Activated CD4-positive, alpha-beta T cell treated with anti-CD3 and anti-CD28 coated beads for 36 hours (primary cell): ENCODE measurements at regions not wholly inside any gene's neighbourhood (a gene's known extent, or its start where the extent isn't known, plus 50 kb on each side); places are given as distances from the start of the nearest gene placed in this dataset.
"Not testable (repeated sequence)": the region's sequence is repeated elsewhere in the genome, so short reads cannot be mapped to it uniquely, and the experiment has no call there.

ENCODE experiments used
- ATAC-seq: fragments of 200-7000 bp; cut with Tn5 transposase; one replicate; pipeline ENCODE4 v1.10.0; 2021; ENCODE audit warnings: mild to moderate bottlenecking, moderate library complexity
- CTCF ChIA-PET: fragments of 350-600 bp; sonication (Branson Sonifier 250); formaldehyde crosslinking; loops from one replicate; lab custom pipeline; 2021; ENCODE audit warnings: antibody characterized with exemption; lab: Charles Lee
- POLR2A ChIA-PET: fragments of 350-600 bp; sonication (Branson Sonifier 250); formaldehyde crosslinking; loops from one replicate; lab custom pipeline; 2021; ENCODE audit warnings: antibody characterized with exemption, inconsistent platforms; lab: Charles Lee
- DNase-seq: peaks from one replicate; pipeline ENCODE4 v3.0.0-alpha.2; 2020
- H3K27ac Mint-ChIP-seq: one replicate; pipeline ENCODE4 v1.8.0; 2021; ENCODE audit warnings: mixed read lengths
- H3K27me3 Mint-ChIP-seq: one replicate; pipeline ENCODE4 v1.8.0; 2021; ENCODE audit warnings: mixed read lengths
- H3K36me3 Mint-ChIP-seq: one replicate; pipeline ENCODE4 v1.8.0; 2021; ENCODE audit warnings: low read depth, mixed read lengths
- H3K4me1 Mint-ChIP-seq: one replicate; pipeline ENCODE4 v1.8.0; 2021; ENCODE audit warnings: mixed read lengths
- H3K4me3 Mint-ChIP-seq: one replicate; pipeline ENCODE4 v1.8.0; 2021; ENCODE audit warnings: mild to moderate bottlenecking, moderate library complexity, mixed read lengths
- H3K9me3 Mint-ChIP-seq: one replicate; pipeline ENCODE4 v1.8.0; 2021; ENCODE audit warnings: low read depth, mixed read lengths
- intact Hi-C, 2 experiments: fragments of 100-400 bp; cut with DNase I in 1 of 2; cut with micrococcal nuclease in 1 of 2; formaldehyde crosslinking; loops; one replicate each; pipeline versions ENCODE4 v1.14.2 to v1.15.1; 2022 to 2024; cut with DNase I, micrococcal nuclease

- ChIA-PET CTCF (interaction anchor here (0.6 kb wide), 1 partner anchor 75 kb away, joined by 3 read pairs; no protein-coding TSS in a partner anchor), POLR2A (no interaction called here)
- Mint-ChIP-seq H3K9me3 (peaks cover 4% of the 10 kb centered on the region), H3K4me3 (no peak overlapping the region), H3K27ac (no peak overlapping the region), H3K4me1 (no peaks in the 10 kb centered on the region), H3K27me3 (no peaks in the 10 kb centered on the region), H3K36me3 (no peaks in the 10 kb centered on the region)
- DNase-seq, result no peak
- no peak for ATAC-seq
- intact Hi-C loops, result no loop called here
Observed at GRCh38 chr12:72723732-72724131, 451.6 kb downstream of the TRHDE start.

GRCh38 chr12:72729451-72730010 lies 457.4 kb downstream of the TRHDE start:
- Mint-ChIP-seq H3K4me3 (no peak overlapping the region), H3K4me1 (no peaks in the 10 kb centered on the region), H3K36me3 (no peaks in the 10 kb centered on the region), H3K27me3 (no peaks in the 10 kb centered on the region), H3K9me3 (peaks cover 6% of the 10 kb centered on the region), H3K27ac (no peak overlapping the region)
- ChIA-PET CTCF (no interaction called here), POLR2A (no interaction called here)
- intact Hi-C loops, result no loop called here
- ATAC-seq, result no peak
- no peak for DNase-seq

GRCh38 chr12:72734581-72734980 lies 462.4 kb downstream of the TRHDE start:
- Mint-ChIP-seq H3K4me3 (no peak overlapping the region), H3K27me3 (no peaks in the 10 kb centered on the region), H3K4me1 (no peaks in the 10 kb centered on the region), H3K36me3 (no peaks in the 10 kb centered on the region), H3K9me3 (peaks cover 4% of the 10 kb centered on the region), H3K27ac (no peak overlapping the region)
- ChIA-PET POLR2A (no interaction called here), CTCF (no interaction called here)
- DNase-seq (no peak), ATAC-seq (no peak)
- intact Hi-C loops, result no loop called here

- Mint-ChIP-seq H3K27ac (no peak overlapping the region), H3K4me1 (no peaks in the 10 kb centered on the region)
Observed at GRCh38 chr12:72738811-72739210, 466.6 kb downstream of the TRHDE start.

GRCh38 chr12:72740064-72740463 lies 467.9 kb downstream of the TRHDE start:
- ChIA-PET POLR2A (no interaction called here), CTCF (no interaction called here)
- Mint-ChIP-seq H3K4me3 (no peak overlapping the region), H3K27me3 (no peaks in the 10 kb centered on the region), H3K9me3 (peaks cover 25% of the 10 kb centered on the region), H3K36me3 (no peaks in the 10 kb centered on the region), H3K4me1 (no peaks in the 10 kb centered on the region), H3K27ac (no peak overlapping the region)
- no peak for DNase-seq
- no peak for ATAC-seq
- intact Hi-C loops, result loop anchor here in 1 of 2 experiments (1.0 kb wide), 1 partner anchor 41 kb away; no protein-coding TSS in a partner anchor

More at GRCh38 chr12:72738811-72739210, 466.6 kb downstream of the TRHDE start:
- Mint-ChIP-seq H3K27me3 (no peaks in the 10 kb centered on the region), H3K4me3 (no peak overlapping the region), H3K9me3 (peaks cover 22% of the 10 kb centered on the region), H3K36me3 (no peaks in the 10 kb centered on the region)
- ChIA-PET POLR2A (no interaction called here), CTCF (no interaction called here)
- ATAC-seq (no peak), DNase-seq (no peak)
- intact Hi-C loops, result no loop called here

GRCh38 chr12:72742568-72742967 lies 470.4 kb downstream of the TRHDE start:
- peaks cover 23% of the 10 kb centered on the region for H3K9me3 Mint-ChIP-seq
- intact Hi-C loops, result no loop called here
- ATAC-seq, result no peak
- H3K36me3 Mint-ChIP-seq, result no peaks in the 10 kb centered on the region
- no peak overlapping the region for H3K4me3 Mint-ChIP-seq
- no peaks in the 10 kb centered on the region for H3K27me3 Mint-ChIP-seq
- DNase-seq, result no peak
- no peaks in the 10 kb centered on the region for H3K4me1 Mint-ChIP-seq
- ChIA-PET CTCF (interaction anchor here (0.5 kb wide), 1 partner anchor 1979 kb away, joined by 6 read pairs; no protein-coding TSS in a partner anchor), POLR2A (no interaction called here)
- no peak overlapping the region for H3K27ac Mint-ChIP-seq

GRCh38 chr12:72746048-72746447 lies 473.9 kb downstream of the TRHDE start:
- H3K27ac Mint-ChIP-seq, result no peak overlapping the region
- no peak overlapping the region for H3K4me3 Mint-ChIP-seq
- H3K4me1 Mint-ChIP-seq, result no peaks in the 10 kb centered on the region
- CTCF ChIA-PET, result no interaction called here
- no peaks in the 10 kb centered on the region for H3K36me3 Mint-ChIP-seq
- DNase-seq, result no peak
- no peaks in the 10 kb centered on the region for H3K27me3 Mint-ChIP-seq
- intact Hi-C loops, result no loop called here
- POLR2A ChIA-PET, result no interaction called here
- ATAC-seq, result no peak
- peaks cover 27% of the 10 kb centered on the region for H3K9me3 Mint-ChIP-seq

GRCh38 chr12:72747111-72747849 lies 475.1 kb downstream of the TRHDE start:
- H3K36me3 Mint-ChIP-seq, result no peaks in the 10 kb centered on the region
- intact Hi-C loops, result no loop called here
- ChIA-PET POLR2A (no interaction called here), CTCF (no interaction called here)
- no peaks in the 10 kb centered on the region for H3K4me1 Mint-ChIP-seq
- H3K4me3 Mint-ChIP-seq, result no peak overlapping the region
- DNase-seq, result no peak
- ATAC-seq, result no peak
- H3K27ac Mint-ChIP-seq, result no peak overlapping the region
- H3K27me3 Mint-ChIP-seq, result no peaks in the 10 kb centered on the region
- peaks cover 22% of the 10 kb centered on the region for H3K9me3 Mint-ChIP-seq

GRCh38 chr12:72748971-72749370 lies 476.8 kb downstream of the TRHDE start:
- Mint-ChIP-seq H3K4me3 (no peak overlapping the region), H3K36me3 (no peaks in the 10 kb centered on the region), H3K27me3 (no peaks in the 10 kb centered on the region), H3K9me3 (peaks cover 13% of the 10 kb centered on the region), H3K4me1 (no peaks in the 10 kb centered on the region), H3K27ac (no peak overlapping the region)
- CTCF ChIA-PET, result no interaction called here
- no peak for ATAC-seq
- intact Hi-C loops, result no loop called here
- POLR2A ChIA-PET, result no interaction called here
- DNase-seq, result no peak

- intact Hi-C loops, result no loop called here
- DNase-seq (no peak), ATAC-seq (no peak)
- Mint-ChIP-seq H3K4me3 (no peak overlapping the region), H3K9me3 (peaks cover 28% of the 10 kb centered on the region), H3K36me3 (no peaks in the 10 kb centered on the region), H3K27me3 (no peaks in the 10 kb centered on the region), H3K27ac (no peak overlapping the region), H3K4me1 (no peaks in the 10 kb centered on the region)
- ChIA-PET POLR2A (no interaction called here), CTCF (no interaction called here)
Observed at GRCh38 chr12:72753571-72753970, 481.4 kb downstream of the TRHDE start.

- H3K4me3 Mint-ChIP-seq, intact Hi-C loops, DNase-seq, CTCF ChIA-PET, ATAC-seq, H3K4me1 Mint-ChIP-seq, H3K27ac Mint-ChIP-seq, POLR2A ChIA-PET, H3K36me3 Mint-ChIP-seq, H3K27me3 Mint-ChIP-seq: not testable (repeated sequence)
- peaks cover 28% of the 10 kb centered on the region for H3K9me3 Mint-ChIP-seq
Observed at GRCh38 chr12:72754026-72754425, 481.9 kb downstream of the TRHDE start.

- POLR2A ChIA-PET, result no interaction called here
- no peaks in the 10 kb centered on the region for H3K36me3 Mint-ChIP-seq
- CTCF ChIA-PET, result no interaction called here
Observed at GRCh38 chr12:72766517-72766916, 494.3 kb downstream of the TRHDE start.

More at GRCh38 chr12:72766517-72766916, 494.3 kb downstream of the TRHDE start:
- DNase-seq, result no peak
- H3K9me3 Mint-ChIP-seq, result peaks cover 2% of the 10 kb centered on the region
- no peaks in the 10 kb centered on the region for H3K4me1 Mint-ChIP-seq
- H3K4me3 Mint-ChIP-seq, result no peak overlapping the region
- H3K27ac Mint-ChIP-seq, result no peak overlapping the region
- no peaks in the 10 kb centered on the region for H3K27me3 Mint-ChIP-seq
- intact Hi-C loops, result no loop called here
- no peak for ATAC-seq
